GM12874 (cell line): ENCODE measurements at regions not wholly inside any gene's neighbourhood (a gene's known extent, or its start where the extent isn't known, plus 50 kb on each side); places are given as distances from the start of the nearest gene placed in this dataset.

Experiments used
- TF ChIP-seq, protein P1 (sequence below): IDR thresholded peaks from 2 replicates; pipeline ENCODE4 v1.5.1; 2011; ENCODE audit warnings: low read depth, mild to moderate bottlenecking, control low read depth, low read length, moderate library complexity; ENCODE audit not compliant: insufficient read depth

DNA sequence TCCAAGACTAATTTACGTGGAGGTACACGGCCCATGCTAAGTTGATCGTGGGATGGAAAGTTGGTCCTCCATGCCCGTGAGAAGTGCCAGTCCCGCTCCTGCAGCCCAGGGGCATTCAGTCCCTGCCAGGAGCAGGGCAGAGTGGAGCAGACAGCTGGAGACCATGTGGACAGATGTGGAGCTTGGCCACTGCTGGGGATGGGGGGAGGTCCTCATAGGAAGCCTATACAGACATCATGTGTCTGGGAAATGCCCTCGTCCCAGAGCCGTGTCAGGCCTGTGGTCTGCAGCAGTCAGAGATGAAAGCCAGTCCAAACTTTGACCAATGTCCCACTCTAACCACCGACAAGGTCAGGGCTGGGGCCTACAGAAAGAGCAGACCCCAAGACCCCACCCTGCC, 118.4 kb downstream of the CPZ start:
- TF ChIP-seq, protein P1, sequence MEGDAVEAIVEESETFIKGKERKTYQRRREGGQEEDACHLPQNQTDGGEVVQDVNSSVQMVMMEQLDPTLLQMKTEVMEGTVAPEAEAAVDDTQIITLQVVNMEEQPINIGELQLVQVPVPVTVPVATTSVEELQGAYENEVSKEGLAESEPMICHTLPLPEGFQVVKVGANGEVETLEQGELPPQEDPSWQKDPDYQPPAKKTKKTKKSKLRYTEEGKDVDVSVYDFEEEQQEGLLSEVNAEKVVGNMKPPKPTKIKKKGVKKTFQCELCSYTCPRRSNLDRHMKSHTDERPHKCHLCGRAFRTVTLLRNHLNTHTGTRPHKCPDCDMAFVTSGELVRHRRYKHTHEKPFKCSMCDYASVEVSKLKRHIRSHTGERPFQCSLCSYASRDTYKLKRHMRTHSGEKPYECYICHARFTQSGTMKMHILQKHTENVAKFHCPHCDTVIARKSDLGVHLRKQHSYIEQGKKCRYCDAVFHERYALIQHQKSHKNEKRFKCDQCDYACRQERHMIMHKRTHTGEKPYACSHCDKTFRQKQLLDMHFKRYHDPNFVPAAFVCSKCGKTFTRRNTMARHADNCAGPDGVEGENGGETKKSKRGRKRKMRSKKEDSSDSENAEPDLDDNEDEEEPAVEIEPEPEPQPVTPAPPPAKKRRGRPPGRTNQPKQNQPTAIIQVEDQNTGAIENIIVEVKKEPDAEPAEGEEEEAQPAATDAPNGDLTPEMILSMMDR = no peak

- TF ChIP-seq, protein P1 = no peak
Observed at GRCh38 chr4:8710416-8710815, 117.9 kb downstream of the CPZ start.

DNA sequence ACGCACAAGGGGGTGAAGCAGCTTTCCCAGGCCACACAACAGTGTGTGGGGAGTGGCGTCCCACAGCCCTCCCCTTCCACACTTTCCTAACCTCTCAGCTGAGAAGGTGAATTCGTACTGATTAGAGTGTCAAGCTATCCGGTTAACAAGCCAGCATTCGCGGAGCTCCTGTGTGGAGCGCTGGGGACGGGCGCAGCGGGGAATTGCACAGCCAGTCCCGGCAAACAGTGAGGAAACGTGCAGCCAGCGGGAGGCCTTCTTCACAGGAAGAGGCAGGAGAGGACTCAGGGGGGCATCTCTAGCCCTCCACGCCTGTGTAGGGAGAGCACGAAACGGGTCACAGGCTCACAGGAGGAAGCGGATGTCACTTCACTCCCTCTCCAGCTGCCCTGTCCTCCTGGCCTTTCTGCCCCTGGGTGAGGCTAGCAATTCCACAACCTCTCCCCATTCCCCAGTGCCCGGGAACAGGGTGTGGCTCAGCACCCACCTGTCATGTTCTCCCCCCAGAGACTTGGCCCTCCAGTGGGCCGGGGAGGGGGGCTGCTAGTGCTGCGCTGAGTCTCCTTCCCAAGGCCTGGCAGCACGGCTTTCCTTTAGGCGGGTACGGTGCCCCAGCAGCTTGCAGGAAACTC, 117.3 kb downstream of the CPZ start:
- TF ChIP-seq, protein P1 = no peak

GRCh38 chr4:8709050-8709728, 116.6 kb downstream of the CPZ start:
- TF ChIP-seq, protein P1 = no peak

DNA sequence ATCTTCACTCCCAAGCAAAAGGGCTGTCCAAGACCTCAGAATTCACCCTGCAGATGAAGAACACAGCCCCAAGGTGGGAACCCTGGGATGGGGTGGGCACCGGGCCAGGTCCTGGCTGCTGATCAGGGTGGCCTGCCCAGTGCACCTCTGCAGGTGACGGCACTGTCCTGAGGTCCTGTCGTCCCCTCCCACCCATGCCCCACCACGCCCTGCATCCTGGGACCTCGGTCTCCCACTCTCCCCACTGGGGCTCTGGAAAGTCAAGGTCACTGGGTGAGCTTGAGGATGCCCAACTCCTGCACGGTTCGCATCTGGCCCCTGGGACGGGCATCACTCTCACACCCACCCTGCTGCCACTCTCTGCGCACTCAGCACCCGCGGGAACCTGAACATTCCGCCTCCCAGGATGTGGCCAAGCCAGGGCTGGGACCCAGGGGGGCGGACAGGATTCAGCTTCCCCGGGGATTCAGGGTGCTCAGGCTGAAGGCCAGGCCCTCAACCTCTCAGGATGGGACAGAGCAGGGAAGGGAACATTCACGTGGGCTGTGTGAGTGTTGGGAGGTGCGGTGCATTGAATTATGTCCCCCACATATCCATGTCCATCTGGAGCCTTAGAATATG, 115.9 kb downstream of the CPZ start:
- TF ChIP-seq, protein P1 = no peak

DNA sequence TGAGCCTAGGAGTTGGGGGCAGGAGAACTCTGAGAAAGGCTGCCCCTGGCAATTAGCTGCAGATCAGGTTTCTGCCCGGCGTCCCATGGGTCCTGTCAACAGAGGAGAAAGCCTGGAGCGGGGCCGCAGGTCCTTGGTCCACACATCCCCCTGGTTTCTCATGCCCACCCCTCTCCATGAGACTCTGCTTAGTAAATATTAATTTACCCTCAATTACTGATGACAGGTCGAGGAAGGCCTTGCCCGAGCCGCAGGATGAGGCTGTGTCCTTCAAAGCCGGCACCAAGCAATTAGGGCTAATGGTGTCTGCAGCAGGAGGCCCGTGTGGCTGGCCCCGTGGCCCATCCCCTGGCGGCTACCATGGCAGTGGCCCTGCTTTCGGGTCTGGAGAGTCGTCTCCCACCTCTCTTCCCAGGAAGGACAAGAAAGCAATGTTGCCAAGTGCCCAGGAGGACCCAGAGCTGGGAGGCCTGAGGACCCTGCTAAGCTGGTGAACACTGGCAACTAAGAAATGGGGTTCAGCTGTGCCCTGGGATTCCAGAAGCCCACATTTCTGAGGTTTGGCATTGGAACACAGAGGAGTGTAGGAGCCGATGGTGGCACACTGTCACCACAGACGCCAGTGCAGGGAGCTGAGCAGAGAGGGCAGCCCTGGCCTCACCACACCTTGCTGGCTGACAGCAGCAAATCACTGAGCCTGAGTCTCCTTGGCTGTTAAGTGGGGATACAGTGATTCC, 114.6 kb downstream of the CPZ start:
- TF ChIP-seq, protein P1 = no peak
